ENCODE measurements at regions not wholly inside any gene's neighbourhood (a gene's known extent, or its start where the extent isn't known, plus 50 kb on each side); places are given as distances from the start of the nearest gene placed in this dataset.
"Not testable (repeated sequence)": the region's sequence is repeated elsewhere in the genome, so short reads cannot be mapped to it uniquely, and the experiment has no call there.

GRCh38 chr1:163442895-163443294 is 121.1 kb downstream of the NUF2 start:
- ATAC-seq (no peak), DNase-seq (ENCODE audit: low spot score) (no peak)
- Mint-ChIP-seq H3K27me3 (peaks cover 9 to 13% of the 10 kb centered on the region in 2 donors), H3K36me3 (no peaks in the 10 kb centered on the region), H3K4me3 (no peak overlapping the region), H3K4me1 (ENCODE audit: low read depth in 2 of 2) (no peaks in the 10 kb centered on the region), H3K9me3 (no peaks in the 10 kb centered on the region), H3K27ac (no peak overlapping the region)

GRCh38 chr1:163443863-163444262 is 122.1 kb downstream of the NUF2 start:
- Mint-ChIP-seq H3K4me1 (ENCODE audit: low read depth in 2 of 2) (no peaks in the 10 kb centered on the region), H3K36me3 (no peaks in the 10 kb centered on the region)
- no peak for ATAC-seq

GRCh38 chr1:163444665-163445064 is 122.9 kb downstream of the NUF2 start:
- no peak for ATAC-seq
- Mint-ChIP-seq H3K9me3 (no peaks in the 10 kb centered on the region), H3K4me3 (no peak overlapping the region), H3K36me3 (no peaks in the 10 kb centered on the region), H3K27ac (no peak overlapping the region), H3K4me1 (ENCODE audit: low read depth in 2 of 2) (no peaks in the 10 kb centered on the region), H3K27me3 (peaks cover under 1 to 6% of the 10 kb centered on the region in 2 donors)
- no peak for DNase-seq (ENCODE audit: low spot score)

More at GRCh38 chr1:163443863-163444262, 122.1 kb downstream of the NUF2 start:
- no peak for DNase-seq (ENCODE audit: low spot score)
- peaks cover 8 to 9% of the 10 kb centered on the region in 2 donors for H3K27me3 Mint-ChIP-seq
- H3K27ac Mint-ChIP-seq, result no peak overlapping the region
- H3K4me3 Mint-ChIP-seq, result no peak overlapping the region
- H3K9me3 Mint-ChIP-seq, result no peaks in the 10 kb centered on the region

- DNase-seq (ENCODE audit: low spot score) (no peak), ATAC-seq (no peak)
- Mint-ChIP-seq H3K36me3 (peaks cover 7% of the 10 kb centered on the region), H3K27ac (no peak overlapping the region), H3K9me3 (peaks cover 10% of the 10 kb centered on the region), H3K27me3 (peaks cover 2 to 15% of the 10 kb centered on the region in 2 donors), H3K4me3 (no peak overlapping the region), H3K4me1 (ENCODE audit: low read depth in 2 of 2) (no peaks in the 10 kb centered on the region)
Observed at GRCh38 chr1:163450986-163451385, 129.2 kb downstream of the NUF2 start.

GRCh38 chr1:163459539-163459938 is 137.8 kb downstream of the NUF2 start:
- no peaks in the 10 kb centered on the region for H3K4me1 Mint-ChIP-seq (ENCODE audit: low read depth in 2 of 2)
- H3K9me3 Mint-ChIP-seq, result peaks cover 5% of the 10 kb centered on the region
- H3K4me3 Mint-ChIP-seq, result no peak overlapping the region
- no peaks in the 10 kb centered on the region for H3K36me3 Mint-ChIP-seq
- H3K27ac Mint-ChIP-seq, result no peak overlapping the region
- ATAC-seq, result no peak
- no peak for DNase-seq (ENCODE audit: low spot score)
- peaks cover 5 to 17% of the 10 kb centered on the region in 2 donors for H3K27me3 Mint-ChIP-seq

GRCh38 chr1:163467289-163467688 is 145.5 kb downstream of the NUF2 start:
- Mint-ChIP-seq H3K36me3 (no peaks in the 10 kb centered on the region), H3K27me3 (peaks cover 3 to 5% of the 10 kb centered on the region in 2 donors), H3K27ac (no peak overlapping the region), H3K4me3 (no peak overlapping the region), H3K9me3 (peaks cover 10% of the 10 kb centered on the region), H3K4me1 (ENCODE audit: low read depth in 2 of 2) (no peaks in the 10 kb centered on the region)
- ATAC-seq, result no peak
- no peak for DNase-seq (ENCODE audit: low spot score)

GRCh38 chr1:163471779-163472650 is 150.3 kb downstream of the NUF2 start:
- H3K36me3 Mint-ChIP-seq, result no peaks in the 10 kb centered on the region
- ATAC-seq (no peak), DNase-seq (ENCODE audit: low spot score) (no peak)
- no peaks in the 10 kb centered on the region for H3K4me1 Mint-ChIP-seq (ENCODE audit: low read depth in 2 of 2)
- no peak overlapping the region for H3K27ac Mint-ChIP-seq
- H3K27me3 Mint-ChIP-seq, result peaks cover 0 to 2% of the 10 kb centered on the region in 2 donors
- no peak overlapping the region for H3K4me3 Mint-ChIP-seq
- H3K9me3 Mint-ChIP-seq, result peaks cover 7% of the 10 kb centered on the region

- peaks cover 5% of the 10 kb centered on the region for H3K9me3 Mint-ChIP-seq
- H3K27ac Mint-ChIP-seq, result no peak overlapping the region
- no peaks in the 10 kb centered on the region for H3K36me3 Mint-ChIP-seq
- DNase-seq (ENCODE audit: low spot score) (no peak), ATAC-seq (no peak)
- H3K27me3 Mint-ChIP-seq, result no peaks in the 10 kb centered on the region
- H3K4me3 Mint-ChIP-seq, result no peak overlapping the region
- H3K4me1 Mint-ChIP-seq (ENCODE audit: low read depth in 2 of 2), result no peaks in the 10 kb centered on the region
Observed at GRCh38 chr1:163472651-163473248, 151.0 kb downstream of the NUF2 start.

- Mint-ChIP-seq H3K4me1 (ENCODE audit: low read depth in 2 of 2) (no peaks in the 10 kb centered on the region), H3K9me3 (peaks cover 17% of the 10 kb centered on the region), H3K27ac (no peak overlapping the region), H3K4me3 (no peak overlapping the region), H3K27me3 (no peaks in the 10 kb centered on the region), H3K36me3 (peaks cover 10% of the 10 kb centered on the region)
- DNase-seq (ENCODE audit: low spot score) (no peak), ATAC-seq (no peak)
Observed at GRCh38 chr1:163477276-163477830, 155.6 kb downstream of the NUF2 start.

- not testable (repeated sequence) for H3K4me1 Mint-ChIP-seq (ENCODE audit: low read depth in 2 of 2); DNase-seq (ENCODE audit: low spot score); H3K36me3 Mint-ChIP-seq; H3K9me3 Mint-ChIP-seq; H3K4me3 Mint-ChIP-seq; H3K27ac Mint-ChIP-seq; ATAC-seq
- peaks cover 0 to 15% of the 10 kb centered on the region in 2 donors for H3K27me3 Mint-ChIP-seq
Observed at GRCh38 chr1:163498391-163499330, 176.9 kb downstream of the NUF2 start.

GRCh38 chr1:163504331-163504978 is 182.7 kb downstream of the NUF2 start:
- H3K27ac Mint-ChIP-seq, result no peak overlapping the region
- no peaks in the 10 kb centered on the region for H3K4me1 Mint-ChIP-seq (ENCODE audit: low read depth in 2 of 2)
- DNase-seq (ENCODE audit: low spot score) (no peak), ATAC-seq (no peak)
- H3K4me3 Mint-ChIP-seq, result no peak overlapping the region
- peaks cover 3% of the 10 kb centered on the region for H3K9me3 Mint-ChIP-seq
- peaks cover 0 to 27% of the 10 kb centered on the region in 2 donors for H3K27me3 Mint-ChIP-seq
- no peaks in the 10 kb centered on the region for H3K36me3 Mint-ChIP-seq

GRCh38 chr1:163509114-163509513 is 187.4 kb downstream of the NUF2 start:
- no peak for ATAC-seq
- Mint-ChIP-seq H3K36me3 (no peaks in the 10 kb centered on the region), H3K27ac (no peak overlapping the region), H3K4me1 (ENCODE audit: low read depth in 2 of 2) (no peaks in the 10 kb centered on the region), H3K4me3 (no peak overlapping the region), H3K27me3 (peaks cover 0 to 7% of the 10 kb centered on the region in 2 donors), H3K9me3 (no peaks in the 10 kb centered on the region)
- DNase-seq (ENCODE audit: low spot score), result no peak

All from natural killer cell treated with Interleukin-12 subunit alpha and Interleukin-12 subunit beta and Interleukin-15 and Interleukin-18, amount 100 ng/mL, for 72 hours (primary cell).